CD4-positive, alpha-beta T cell treated with Interleukin-6 for 4 hours (primary cell): ENCODE measurements at regions not wholly inside any gene's neighbourhood (a gene's known extent, or its start where the extent isn't known, plus 50 kb on each side); places are given as distances from the start of the nearest gene placed in this dataset.
"Not testable (repeated sequence)": the region's sequence is repeated elsewhere in the genome, so short reads cannot be mapped to it uniquely, and the experiment has no call there.

Experiments used
- DNase-seq: peaks from one replicate; pipeline ENCODE4 v3.0.0-alpha.2; 2020; ENCODE audit warnings: mixed read lengths

- DNase-seq = no peak
Measured at GRCh38 chr7:131630427-131630826, 74.0 kb upstream of the PODXL start.

- DNase-seq = no peak
Measured at GRCh38 chr7:131629217-131629882, 72.9 kb upstream of the PODXL start.

GRCh38 chr7:131628634-131629033, 72.2 kb upstream of the PODXL start:
- no peak for DNase-seq

GRCh38 chr7:131627735-131628190, 71.3 kb upstream of the PODXL start:
- DNase-seq = no peak

- no peak for DNase-seq
Measured at GRCh38 chr7:131626643-131627042, 70.2 kb upstream of the PODXL start.

GRCh38 chr7:131625817-131626372, 69.5 kb upstream of the PODXL start:
- DNase-seq = no peak

- not testable (repeated sequence) for DNase-seq
Measured at GRCh38 chr7:131625345-131625744, 68.9 kb upstream of the PODXL start.

GRCh38 chr7:131624536-131624935, 68.1 kb upstream of the PODXL start:
- no peak for DNase-seq

- no peak for DNase-seq
Measured at GRCh38 chr7:131623154-131623553, 66.7 kb upstream of the PODXL start.

- DNase-seq = no peak
Measured at GRCh38 chr7:131621652-131622051, 65.2 kb upstream of the PODXL start.

GRCh38 chr7:131620673-131621609, 64.5 kb upstream of the PODXL start:
- DNase-seq = no peak

- DNase-seq = no peak
Measured at GRCh38 chr7:131619336-131620305, 63.2 kb upstream of the PODXL start.

- no peak for DNase-seq
Measured at GRCh38 chr7:131618391-131618790, 62.0 kb upstream of the PODXL start.

- no peak for DNase-seq
Measured at GRCh38 chr7:131616487-131617200, 60.2 kb upstream of the PODXL start.

GRCh38 chr7:131613909-131614308, 57.5 kb upstream of the PODXL start:
- no peak for DNase-seq

GRCh38 chr7:131610007-131610406, 53.6 kb upstream of the PODXL start:
- DNase-seq = no peak

GRCh38 chr7:131608116-131608500, 51.7 kb upstream of the PODXL start:
- DNase-seq = no peak

- DNase-seq = no peak
Measured at GRCh38 chr7:131607291-131608115, 51.1 kb upstream of the PODXL start.

GRCh38 chr7:131606346-131607290, 50.2 kb upstream of the PODXL start:
- no peak for DNase-seq
